ENCODE measurements at regions not wholly inside any gene's neighbourhood (a gene's known extent, or its start where the extent isn't known, plus 50 kb on each side); places are given as distances from the start of the nearest gene placed in this dataset.

- TF ChIP-seq, protein P1, sequence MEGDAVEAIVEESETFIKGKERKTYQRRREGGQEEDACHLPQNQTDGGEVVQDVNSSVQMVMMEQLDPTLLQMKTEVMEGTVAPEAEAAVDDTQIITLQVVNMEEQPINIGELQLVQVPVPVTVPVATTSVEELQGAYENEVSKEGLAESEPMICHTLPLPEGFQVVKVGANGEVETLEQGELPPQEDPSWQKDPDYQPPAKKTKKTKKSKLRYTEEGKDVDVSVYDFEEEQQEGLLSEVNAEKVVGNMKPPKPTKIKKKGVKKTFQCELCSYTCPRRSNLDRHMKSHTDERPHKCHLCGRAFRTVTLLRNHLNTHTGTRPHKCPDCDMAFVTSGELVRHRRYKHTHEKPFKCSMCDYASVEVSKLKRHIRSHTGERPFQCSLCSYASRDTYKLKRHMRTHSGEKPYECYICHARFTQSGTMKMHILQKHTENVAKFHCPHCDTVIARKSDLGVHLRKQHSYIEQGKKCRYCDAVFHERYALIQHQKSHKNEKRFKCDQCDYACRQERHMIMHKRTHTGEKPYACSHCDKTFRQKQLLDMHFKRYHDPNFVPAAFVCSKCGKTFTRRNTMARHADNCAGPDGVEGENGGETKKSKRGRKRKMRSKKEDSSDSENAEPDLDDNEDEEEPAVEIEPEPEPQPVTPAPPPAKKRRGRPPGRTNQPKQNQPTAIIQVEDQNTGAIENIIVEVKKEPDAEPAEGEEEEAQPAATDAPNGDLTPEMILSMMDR (IDR thresholded peaks at IDR 0.05; ENCODE audit: poor library complexity, severe bottlenecking) = no peak
- TF ChIP-seq RAD21 (conservative IDR thresholded peaks at IDR 0.05) (no peak), TAF1 (IDR thresholded peaks at IDR 0.05; ENCODE audit: low read depth) (no peak), POLR2AphosphoS5 (IDR thresholded peaks at IDR 0.05) (no peak), SMC3 (conservative IDR thresholded peaks at IDR 0.05; ENCODE audit: poor library complexity) (no peak), EP300 (conservative IDR thresholded peaks at IDR 0.05; ENCODE audit: poor library complexity, severe bottlenecking) (no peak)
These were observed 615.7 kb upstream of the CITED2 start for GRCh38 chr6:139990026-139990686.

All from neural cell (in vitro differentiated cells).